ENCODE measurements at regions not wholly inside any gene's neighbourhood (a gene's known extent, or its start where the extent isn't known, plus 50 kb on each side); places are given as distances from the start of the nearest gene placed in this dataset.

DNA sequence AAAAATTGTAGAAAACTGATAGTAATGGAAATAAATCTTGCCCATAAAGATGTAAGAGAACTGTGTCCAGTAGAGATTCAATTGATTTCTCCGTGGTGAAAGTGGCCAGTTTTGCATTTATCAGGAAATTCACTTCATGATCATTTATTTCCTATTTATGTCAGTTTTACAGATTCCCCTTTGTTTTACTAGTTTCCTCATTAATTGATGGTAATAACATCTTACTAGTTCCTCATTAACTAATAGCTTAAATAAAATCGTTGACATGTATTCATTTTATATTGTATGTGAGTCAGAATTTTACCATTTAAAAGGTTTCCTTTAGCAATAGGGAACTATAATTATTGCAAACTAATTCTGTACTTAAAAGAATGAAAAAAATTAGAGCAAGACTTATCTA is 99.8 kb upstream of the ADGRF1 start:
- TF ChIP-seq, protein P1, sequence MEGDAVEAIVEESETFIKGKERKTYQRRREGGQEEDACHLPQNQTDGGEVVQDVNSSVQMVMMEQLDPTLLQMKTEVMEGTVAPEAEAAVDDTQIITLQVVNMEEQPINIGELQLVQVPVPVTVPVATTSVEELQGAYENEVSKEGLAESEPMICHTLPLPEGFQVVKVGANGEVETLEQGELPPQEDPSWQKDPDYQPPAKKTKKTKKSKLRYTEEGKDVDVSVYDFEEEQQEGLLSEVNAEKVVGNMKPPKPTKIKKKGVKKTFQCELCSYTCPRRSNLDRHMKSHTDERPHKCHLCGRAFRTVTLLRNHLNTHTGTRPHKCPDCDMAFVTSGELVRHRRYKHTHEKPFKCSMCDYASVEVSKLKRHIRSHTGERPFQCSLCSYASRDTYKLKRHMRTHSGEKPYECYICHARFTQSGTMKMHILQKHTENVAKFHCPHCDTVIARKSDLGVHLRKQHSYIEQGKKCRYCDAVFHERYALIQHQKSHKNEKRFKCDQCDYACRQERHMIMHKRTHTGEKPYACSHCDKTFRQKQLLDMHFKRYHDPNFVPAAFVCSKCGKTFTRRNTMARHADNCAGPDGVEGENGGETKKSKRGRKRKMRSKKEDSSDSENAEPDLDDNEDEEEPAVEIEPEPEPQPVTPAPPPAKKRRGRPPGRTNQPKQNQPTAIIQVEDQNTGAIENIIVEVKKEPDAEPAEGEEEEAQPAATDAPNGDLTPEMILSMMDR (IDR thresholded peaks at IDR 0.05): no peak
- no peak for TF ChIP-seq TCF7L2 (IDR thresholded peaks at IDR 0.05; ENCODE audit: low read depth, low read length)
